HG02678 (cell line): ENCODE measurements at regions not wholly inside any gene's neighbourhood (a gene's known extent, or its start where the extent isn't known, plus 50 kb on each side); places are given as distances from the start of the nearest gene placed in this dataset.

Experiments
- ATAC-seq: cut with Tn5 transposase; IDR thresholded peaks from one replicate; pipeline ENCODE4 v1.9.1; 2021; ENCODE audit warnings: mild to moderate bottlenecking, moderate library complexity; ENCODE audit not compliant: unreplicated experiment

DNA sequence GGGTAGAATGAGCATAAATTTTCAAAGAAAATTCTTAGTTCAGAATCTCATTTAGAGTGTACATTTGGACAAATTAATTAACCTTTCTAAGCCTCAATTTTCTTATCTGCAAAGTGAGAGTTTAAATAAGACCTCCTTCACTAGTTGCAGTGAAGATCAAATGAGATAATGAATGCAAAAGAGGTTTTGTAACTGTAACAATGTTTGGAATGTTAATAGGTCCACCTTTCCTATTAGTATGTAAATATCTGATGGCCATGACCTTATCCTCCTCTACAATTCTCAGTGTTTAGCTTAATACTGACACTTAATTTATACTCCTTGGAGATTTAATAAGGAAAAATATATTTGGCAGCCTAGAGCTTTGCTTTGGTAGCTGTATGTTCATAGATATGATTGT is 138.8 kb downstream of the GABRG1 start:
- ATAC-seq, result no peak

DNA sequence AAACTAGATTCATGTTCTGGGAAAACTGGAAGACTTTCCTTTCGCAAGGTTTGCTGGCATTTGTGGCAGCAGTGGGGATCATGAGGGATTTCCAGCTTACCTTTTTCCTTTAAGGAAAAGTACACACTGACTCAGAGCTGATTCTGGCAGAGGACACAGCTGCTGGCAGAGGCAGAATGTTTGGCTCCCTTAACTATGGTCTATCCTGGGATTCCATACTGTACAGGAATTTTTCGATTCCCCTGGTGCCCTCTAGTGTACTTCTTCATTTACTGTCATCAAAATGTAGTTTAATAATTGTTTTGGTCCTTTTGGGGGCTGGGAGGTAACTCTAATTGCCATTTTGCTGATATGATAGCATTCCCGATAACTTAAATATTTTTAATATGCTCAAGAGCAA is 152.7 kb downstream of the GABRG1 start:
- ATAC-seq, result no peak

DNA sequence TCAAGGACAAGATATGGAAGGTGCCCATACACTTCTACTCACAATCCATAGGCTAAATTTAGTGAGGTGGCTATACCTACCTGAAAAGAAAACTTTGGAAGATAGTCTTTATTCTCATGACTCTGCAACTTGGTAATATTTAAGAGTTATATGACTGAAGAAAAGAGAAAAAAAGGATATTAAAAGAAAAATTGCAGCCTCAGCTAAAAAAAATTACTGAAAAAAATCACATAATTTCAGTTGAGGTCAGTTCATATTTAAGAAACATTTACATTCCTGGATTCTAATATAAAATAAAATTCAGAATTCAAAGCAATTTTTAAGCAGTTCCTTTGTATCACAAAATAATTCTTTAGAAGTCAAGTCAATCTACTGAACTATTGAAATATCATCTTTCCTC is 166.5 kb downstream of the GABRG1 start:
- no peak for ATAC-seq

DNA sequence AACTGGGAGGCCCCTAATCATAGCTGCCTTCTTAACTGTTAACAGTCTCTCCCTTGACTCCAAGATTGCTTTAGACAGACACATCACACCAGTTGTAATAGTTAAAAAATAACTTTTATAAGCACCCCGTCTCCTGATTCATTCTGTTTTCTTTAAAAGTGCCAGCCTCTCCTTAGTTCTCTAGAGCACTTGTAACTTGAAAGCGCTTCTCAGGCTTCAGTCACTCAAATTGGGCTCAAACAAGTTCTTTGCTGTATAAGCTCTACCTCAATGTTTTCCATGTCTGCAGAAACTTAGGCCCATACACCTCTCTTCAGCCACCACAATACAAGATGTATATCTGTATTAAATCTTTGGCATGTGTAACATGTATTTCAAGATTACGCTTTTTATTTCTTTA is 169.6 kb downstream of the GABRG1 start:
- ATAC-seq, result no peak

DNA sequence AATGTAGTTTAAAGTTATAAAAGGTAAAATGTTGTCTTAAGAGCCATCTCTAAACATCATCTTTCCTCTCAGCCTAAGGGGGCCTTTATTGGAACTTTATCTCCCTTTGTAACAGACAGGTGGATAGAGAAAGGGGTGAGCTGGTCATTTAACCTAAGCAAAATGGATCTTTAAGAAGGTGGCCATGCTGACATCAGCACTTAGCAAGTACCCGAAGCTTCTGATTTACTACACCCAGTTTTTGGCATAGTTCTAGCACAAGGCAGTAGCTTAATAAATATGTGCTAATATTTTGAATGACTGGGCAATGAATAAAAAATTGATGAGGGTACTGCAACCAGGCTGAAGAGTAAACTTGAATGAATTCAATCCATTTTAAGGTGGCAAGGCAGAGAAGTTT is 172.7 kb downstream of the GABRG1 start:
- ATAC-seq, result no peak

DNA sequence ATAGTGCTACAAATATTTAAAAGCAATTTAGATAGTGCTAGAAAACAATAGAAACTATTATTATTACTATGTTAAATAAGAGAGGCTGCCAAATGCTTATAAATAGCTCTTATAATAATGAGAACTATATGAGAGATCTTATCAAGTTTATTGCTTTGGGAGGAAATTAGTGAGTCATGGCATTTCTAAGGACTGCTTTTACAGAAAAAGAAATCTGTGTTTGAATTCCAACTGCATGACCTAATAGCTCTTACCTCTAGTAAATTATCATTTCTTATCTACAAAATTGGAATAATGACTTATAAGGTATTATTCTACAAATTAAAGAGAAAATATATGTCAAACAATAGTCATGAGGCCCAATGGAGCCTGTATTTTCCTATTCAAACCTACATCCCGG is 177.2 kb downstream of the GABRG1 start:
- no peak for ATAC-seq

DNA sequence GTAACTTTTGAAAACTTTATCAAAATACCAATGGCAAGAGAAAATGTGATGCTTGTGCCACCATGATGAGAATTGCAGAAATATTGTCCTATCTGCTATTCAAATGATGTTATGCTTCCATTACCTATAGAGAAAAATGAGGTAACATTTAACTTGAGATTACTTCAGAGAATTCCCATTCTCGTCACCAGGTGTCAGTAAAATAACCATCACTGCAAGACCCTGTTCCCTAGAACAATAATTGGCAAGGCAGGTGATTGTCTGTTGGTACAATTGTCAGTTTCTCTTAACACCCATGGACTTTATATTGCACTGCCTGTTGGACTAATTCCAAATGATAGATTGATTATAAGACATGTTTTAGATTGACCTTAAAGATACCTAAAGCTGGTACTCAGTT is 179.9 kb downstream of the GABRG1 start:
- no peak for ATAC-seq

DNA sequence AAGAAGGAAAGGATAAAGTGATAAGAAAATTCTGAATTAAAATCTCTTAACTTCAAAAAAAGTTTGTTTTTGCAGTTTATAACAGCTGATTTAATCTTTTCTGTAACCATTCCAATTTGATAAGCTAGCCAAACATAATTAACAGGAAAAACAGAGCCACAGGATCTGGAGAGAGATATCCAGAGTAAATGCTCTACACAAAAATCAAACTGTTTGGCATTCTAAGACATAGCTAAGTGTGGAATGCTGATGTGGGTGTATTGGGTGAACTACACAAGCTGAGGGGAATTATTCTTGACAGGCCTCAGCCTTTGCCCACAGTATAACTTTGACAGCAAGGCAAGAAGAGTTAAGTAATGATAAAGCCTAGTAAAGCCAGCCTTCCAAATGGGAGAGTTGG is 184.8 kb downstream of the GABRG1 start:
- ATAC-seq, result no peak

DNA sequence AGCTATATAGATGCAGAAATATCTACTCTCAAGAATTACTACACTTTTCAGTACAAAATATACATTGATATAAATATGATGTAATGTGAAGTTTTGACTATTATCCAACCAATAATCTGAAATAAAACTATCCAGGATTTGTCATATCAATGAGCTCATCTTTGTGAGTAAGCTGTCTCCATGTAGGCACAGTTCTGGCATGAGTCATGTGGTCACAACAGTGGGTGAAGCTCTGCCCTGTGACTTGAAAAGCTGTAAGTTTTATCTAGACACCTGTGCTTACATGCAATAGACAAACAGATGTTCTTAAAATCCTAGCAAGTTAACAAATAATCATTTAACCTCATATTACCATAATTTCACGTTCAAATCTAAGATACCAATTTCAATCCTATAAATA is 192.7 kb downstream of the GABRG1 start:
- ATAC-seq, result no peak

DNA sequence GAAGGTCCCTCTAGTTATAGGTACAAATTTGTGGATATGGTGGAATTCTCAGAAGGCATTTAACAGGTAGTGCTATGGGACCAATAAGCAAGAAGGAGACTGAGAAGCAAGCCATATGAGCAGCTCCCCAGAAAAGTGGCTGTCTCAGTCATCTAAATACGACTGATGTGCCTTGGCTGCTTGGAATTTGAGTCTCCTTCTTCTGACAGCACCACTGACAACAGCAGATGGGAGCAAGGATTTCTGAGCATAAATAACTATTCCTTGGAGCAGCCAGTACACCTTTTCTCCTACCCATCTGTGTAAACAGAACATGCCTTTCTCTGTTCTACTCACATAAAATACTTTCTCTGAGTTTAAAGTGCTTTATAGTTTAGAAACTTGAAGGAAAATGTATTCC is 196.2 kb downstream of the GABRG1 start:
- ATAC-seq, result no peak

DNA sequence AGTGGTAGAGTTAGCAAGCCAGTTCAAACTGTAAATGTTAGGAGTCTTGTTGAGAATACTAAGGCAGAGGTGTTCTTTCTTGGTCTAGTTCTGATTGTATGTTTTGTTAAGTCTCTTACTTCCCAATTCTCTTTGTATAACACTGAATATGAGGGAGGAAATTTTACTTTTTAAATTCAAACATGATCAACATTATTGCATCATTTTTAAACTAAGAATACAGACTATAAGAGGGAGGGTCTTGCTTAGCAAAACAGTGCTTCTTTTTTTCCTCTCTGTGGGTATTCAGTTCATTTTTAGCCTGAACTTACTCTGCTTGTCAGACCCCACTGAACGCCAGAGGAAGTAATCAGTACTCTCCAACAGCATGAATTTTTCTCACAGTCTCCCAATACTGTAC is 198.0 kb downstream of the GABRG1 start:
- no peak for ATAC-seq

DNA sequence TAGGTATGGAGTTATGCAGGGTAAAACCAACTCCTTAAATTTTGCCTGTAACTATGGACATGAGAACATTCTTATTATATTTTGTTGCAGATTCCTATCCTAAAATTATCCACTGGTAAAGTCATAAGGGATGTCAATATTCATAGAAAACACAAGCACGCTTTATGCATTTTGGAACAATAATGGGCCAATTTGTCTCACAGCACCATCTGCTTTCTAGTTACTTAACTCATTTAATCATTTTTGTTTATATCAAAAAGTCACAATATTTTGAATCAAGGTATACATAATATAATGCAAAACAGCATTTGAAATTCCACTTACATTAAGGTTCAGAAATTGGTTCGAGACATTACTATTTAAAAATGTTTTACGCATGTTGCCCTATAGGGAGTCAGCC is 203.0 kb downstream of the GABRG1 start:
- ATAC-seq, result no peak

DNA sequence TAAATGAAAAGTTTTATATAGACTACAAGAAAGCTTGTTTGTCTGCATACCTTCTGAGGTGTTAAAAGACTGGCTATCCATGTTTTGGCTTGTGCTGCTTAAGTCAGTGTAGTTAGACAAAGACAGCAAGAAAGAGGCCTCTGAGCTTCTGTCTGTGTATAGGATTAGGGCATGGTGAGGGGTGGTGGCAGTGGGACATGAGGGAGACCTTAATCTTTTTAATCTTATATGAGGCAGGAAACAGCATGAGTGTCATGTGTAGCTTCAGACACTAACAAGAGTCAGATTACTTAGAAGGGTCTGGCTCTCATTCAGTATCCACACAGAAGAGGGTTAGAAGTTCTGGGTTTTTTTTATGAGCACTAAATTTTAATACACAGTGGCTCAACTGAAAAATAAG is 213.3 kb downstream of the GABRG1 start:
- ATAC-seq, result no peak

DNA sequence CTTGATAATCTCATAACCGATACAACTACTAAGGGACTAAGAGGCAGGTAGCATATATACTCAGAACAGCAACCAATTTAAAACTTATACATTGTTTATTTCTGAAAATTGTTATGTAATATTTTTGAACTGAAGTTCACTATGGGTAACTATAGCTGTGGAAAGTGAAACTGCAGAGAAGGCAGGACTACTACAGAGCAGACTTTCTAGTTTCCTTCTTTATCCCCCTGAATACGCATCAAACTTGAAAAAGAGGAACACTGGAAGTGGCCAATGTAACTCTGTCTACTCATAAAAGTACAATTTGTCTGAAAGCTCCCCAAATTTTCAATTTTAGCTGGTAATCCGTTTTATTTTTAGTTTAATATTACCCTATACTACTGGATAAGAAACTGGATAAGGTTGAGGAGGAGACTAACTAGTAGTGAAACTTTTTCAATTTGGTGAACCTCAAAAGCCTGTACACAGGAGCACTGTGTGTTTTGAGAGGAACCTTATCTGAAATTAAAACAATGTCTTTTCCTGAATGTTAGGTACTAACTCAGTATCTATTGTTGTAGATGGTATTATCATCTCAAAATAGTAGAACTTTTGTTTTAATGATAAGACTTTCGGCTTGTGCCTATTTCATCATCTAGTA is 225.8 kb downstream of the GABRG1 start:
- no peak for ATAC-seq

DNA sequence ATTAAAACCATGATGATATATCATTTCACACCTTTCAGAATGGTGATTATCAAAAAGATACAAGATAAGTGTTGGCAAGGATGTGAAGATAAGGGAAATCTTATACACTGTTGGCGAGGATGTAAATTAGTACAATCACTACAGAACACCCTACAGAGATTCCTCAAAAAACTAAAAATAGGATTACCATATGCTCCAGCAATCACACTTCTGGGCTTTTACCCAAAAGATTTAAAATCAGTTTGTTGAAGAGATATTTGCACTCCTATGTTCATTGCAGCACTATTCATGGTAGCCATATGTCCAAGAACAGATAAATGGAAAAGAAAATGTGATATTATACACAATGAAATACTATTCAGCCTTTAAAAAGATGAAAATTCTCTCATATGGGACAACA is 240.4 kb downstream of the GABRG1 start:
- no peak for ATAC-seq

DNA sequence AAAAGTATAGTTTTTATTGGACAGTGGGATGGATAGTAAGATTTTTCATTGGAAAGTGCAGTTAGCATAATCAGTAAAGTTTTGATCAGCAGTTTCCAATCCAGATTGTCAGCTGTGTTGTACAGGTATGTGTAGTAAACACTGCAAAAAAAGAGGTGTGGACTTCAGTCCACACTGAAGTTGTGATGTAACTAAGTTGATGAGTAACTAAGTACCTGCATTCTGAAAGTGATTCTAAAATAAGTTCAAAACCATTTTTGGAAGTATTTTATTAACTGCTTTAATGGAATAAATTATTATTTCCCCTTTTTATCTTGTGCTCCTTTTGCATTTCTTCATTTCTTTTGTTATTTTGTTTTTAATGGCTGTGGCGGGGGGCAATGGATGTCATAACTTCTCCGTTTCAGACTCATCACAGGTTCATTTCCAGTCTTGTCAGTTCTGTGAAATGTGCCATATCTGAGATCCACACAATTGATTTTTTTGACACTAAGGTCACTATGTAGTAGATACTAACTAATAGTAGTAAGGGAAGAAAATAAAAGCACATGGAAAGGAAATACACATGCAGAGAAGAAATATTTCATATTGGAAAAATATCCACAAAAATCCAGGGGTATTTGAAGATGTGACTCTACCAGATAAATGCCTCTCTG is 247.5 kb downstream of the GABRG1 start:
- ATAC-seq, result no peak

DNA sequence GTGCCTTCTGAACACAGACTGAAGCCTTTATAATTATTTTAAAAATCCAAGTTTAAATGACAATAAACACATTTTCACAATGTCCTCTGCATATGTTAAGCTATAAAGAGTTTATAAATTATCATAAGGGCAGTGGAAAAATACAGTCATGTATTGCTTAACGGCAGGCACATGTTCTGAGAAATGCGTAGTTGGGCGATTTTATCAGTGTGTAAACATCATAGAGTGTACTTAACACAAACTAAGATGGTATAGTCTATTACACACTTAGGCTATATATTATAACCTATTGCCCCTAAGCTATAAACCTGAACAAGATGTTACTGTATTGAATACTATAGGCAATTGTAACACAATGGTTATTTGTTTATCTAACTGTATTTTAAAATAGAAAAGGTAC is 254.7 kb downstream of the GABRG1 start:
- no peak for ATAC-seq

DNA sequence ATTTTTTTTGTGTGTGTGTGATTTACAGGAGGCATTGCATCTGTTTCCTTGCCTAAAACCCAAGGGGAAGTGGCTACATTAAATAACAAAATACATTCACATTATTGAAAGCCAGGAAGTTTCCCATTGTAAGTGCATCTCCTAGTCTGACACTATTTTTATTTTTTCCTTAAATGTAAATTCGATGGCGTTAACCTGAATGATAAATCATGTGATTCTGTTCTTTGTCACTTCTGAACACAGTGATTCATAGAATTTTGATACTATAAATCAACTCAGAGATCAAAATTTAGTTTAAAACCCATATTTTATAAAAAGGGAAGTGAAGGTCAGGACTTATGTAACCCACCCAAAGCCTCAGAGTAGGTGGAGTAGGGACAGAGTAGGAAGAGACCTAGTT is 258.1 kb downstream of the GABRG1 start:
- ATAC-seq, result no peak

DNA sequence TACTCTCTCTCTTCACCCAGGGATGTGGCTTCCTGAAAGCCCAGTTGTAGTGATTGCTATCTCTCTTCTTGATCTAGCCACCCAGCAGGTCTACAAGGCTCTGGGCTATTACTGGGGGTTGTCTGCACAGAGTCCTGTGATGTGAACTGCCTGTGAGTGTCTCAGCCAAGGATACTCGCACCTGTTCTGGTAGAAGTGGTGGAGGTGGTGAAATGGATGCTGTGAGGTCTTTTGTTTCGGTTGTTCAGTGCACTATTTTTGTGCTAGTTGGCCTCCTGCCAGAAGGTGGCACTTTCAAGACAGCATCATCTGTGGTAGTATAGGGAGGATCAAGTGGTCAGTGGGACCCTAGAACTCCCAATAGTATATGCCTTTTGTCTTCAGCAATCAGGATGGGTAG is 268.0 kb downstream of the GABRG1 start:
- ATAC-seq, result no peak

DNA sequence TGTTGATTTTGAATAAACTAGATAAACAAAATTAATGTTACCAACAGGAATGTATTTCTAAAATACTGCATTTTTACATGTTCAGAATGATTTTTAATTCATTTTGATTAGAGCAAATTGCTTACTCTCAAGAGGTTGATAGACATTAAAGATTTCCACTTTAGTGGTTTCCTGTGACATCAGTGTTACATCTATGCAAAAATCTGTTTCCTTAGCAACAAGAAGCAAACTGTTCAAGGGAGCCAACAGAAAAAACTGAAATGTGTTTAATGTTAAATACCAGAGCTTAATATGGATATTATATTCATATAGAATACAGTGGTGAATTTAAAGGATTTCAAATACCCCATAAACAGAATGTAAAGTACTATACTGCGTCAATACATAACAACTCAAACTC is 277.8 kb downstream of the GABRG1 start:
- ATAC-seq, result no peak

DNA sequence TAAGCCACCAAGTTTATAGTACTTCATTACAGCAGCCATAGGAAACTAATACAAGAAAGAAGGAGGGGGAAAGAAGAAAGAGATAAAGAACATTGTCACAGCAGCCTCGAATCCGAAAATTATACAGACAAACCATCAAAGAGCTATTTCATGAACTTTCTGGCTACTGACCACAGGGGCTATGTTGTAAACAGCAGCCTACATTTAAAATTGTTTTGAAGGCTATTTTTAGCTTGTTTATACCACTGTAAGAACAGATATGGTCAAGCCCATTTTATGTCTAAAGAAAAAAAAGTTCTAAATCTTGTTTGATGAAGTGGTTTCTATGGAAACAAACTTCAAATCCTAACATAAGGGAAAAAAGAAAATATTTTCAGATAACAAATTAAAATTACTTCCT is 282.1 kb downstream of the GABRG1 start:
- ATAC-seq, result no peak

DNA sequence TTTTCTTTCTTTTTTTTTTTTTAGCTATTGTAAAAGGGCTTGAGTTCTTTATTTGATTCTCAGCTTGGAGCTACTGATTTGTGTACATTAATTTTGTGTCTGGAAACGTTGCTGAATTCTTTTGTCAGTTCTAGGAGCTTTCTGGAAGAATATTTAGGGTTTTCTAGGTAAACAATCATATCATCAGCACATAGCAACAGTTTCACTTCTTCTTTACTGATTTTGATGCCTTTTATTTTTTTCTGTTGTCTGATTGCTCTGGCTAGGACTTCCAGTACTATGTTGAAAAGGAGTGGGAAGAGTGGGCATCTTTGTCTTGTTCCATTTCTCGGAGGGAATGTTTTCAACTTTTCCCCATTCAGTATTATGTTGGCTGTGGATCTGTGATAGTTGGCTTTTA is 292.2 kb downstream of the GABRG1 start:
- no peak for ATAC-seq

DNA sequence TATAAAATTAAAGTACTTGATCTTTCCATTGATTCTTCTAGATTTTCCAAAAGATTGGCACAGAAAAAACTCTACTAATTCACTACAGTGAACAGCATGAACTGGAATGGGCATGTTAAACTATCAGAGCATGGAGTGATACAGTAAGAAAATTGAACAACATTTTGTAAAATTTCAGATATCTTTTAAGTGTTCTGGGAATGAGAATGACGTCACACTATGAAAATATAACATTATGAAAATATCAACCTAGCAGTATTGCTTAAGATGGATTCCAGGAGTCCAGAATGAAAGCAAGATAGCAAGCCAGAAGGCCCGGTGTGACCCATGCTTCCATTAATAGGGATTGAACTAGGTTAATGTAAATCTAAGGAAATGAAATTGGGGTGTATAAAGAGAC is 319.9 kb downstream of the GABRG1 start:
- ATAC-seq, result no peak
